Smooth muscle cell (in vitro differentiated cells): ENCODE measurements at regions not wholly inside any gene's neighbourhood (a gene's known extent, or its start where the extent isn't known, plus 50 kb on each side); places are given as distances from the start of the nearest gene placed in this dataset.

Experiments used
- DNase-seq: peaks from one replicate; lab custom pipeline; 2025; ENCODE audit not compliant: unreplicated experiment; lab: John Stamatoyannopoulos, UW
- H2AFZ ChIP-seq: fragments of 200-600 bp; sonication (generic); 2 replicates; pipeline ENCODE4 v1.6.0; 2016; ENCODE audit warnings: antibody characterized with exemption, low read depth, mild to moderate bottlenecking
- H3F3A ChIP-seq: fragments of 200-600 bp; sonication (generic); 2 replicates; pipeline ENCODE4 v1.6.0; 2017; ENCODE audit warnings: antibody characterized with exemption, low read depth
- H3K27ac ChIP-seq: fragments of 200-600 bp; sonication (generic); 2 replicates; pipeline ENCODE4 v1.5.1; 2016; ENCODE audit warnings: low read depth, mild to moderate bottlenecking
- H3K27me3 ChIP-seq: fragments of 200-600 bp; sonication (generic); 2 replicates; pipeline ENCODE4 v1.6.1; 2016; ENCODE audit warnings: low read depth, mild to moderate bottlenecking
- H3K36me3 ChIP-seq: fragments of 200-600 bp; sonication (generic); 2 replicates; pipeline ENCODE4 v1.5.1; 2016; ENCODE audit warnings: low read depth
- H3K4me1 ChIP-seq: fragments of 200-600 bp; sonication (generic); 2 replicates; pipeline ENCODE4 v1.5.1; 2016; ENCODE audit warnings: low read depth
- H3K4me2 ChIP-seq: fragments of 200-600 bp; sonication (generic); 2 replicates; pipeline ENCODE4 v1.6.0; 2016; ENCODE audit warnings: mild to moderate bottlenecking
- H3K4me3 ChIP-seq: fragments of 200-600 bp; sonication (generic); 2 replicates; pipeline ENCODE4 v1.5.1; 2016; ENCODE audit warnings: mild to moderate bottlenecking
- H3K79me2 ChIP-seq: fragments of 200-600 bp; sonication (generic); 2 replicates; pipeline ENCODE4 v1.6.0; 2016; ENCODE audit warnings: low read depth, mild to moderate bottlenecking
- H3K9ac ChIP-seq: fragments of 200-600 bp; sonication (generic); 2 replicates; pipeline ENCODE4 v1.6.0; 2016; ENCODE audit warnings: low read depth
- H3K9me3 ChIP-seq: fragments of 200-600 bp; sonication (generic); replicated peaks from 2 replicates; pipeline ENCODE4 v1.5.1; 2016; ENCODE audit warnings: low read depth
- H4K20me1 ChIP-seq: fragments of 200-600 bp; sonication (generic); 2 replicates; pipeline ENCODE4 v1.6.0; 2016; ENCODE audit warnings: low read depth
- CTCF ChIP-seq: fragments of 200-600 bp; sonication (generic); IDR thresholded peaks from 2 replicates; pipeline ENCODE4 v1.5.1; 2017; ENCODE audit warnings: borderline replicate concordance, mild to moderate bottlenecking, antibody characterized with exemption; ENCODE audit not compliant: insufficient read depth, poor library complexity, severe bottlenecking
- WGBS: methylation state at CpG from one replicate; pipeline ENCODE4 v1.1.7; 2016; ENCODE audit warnings: low lambda C conversion rate; 5-methylcytosine and 5-hydroxymethylcytosine counted together

- Histone ChIP-seq H3K79me2 (no peaks in the 10 kb centered on the region), H3K27ac (no peak overlapping the region), H3K4me2 (no peak overlapping the region), H3K4me1 (no peaks in the 10 kb centered on the region), H4K20me1 (no peaks in the 10 kb centered on the region), H3K9ac (no peak overlapping the region), H3K4me3 (no peak overlapping the region), H2AFZ (no peak overlapping the region), H3K9me3 (no peaks in the 10 kb centered on the region), H3F3A (no peaks in the 10 kb centered on the region), H3K36me3 (no peaks in the 10 kb centered on the region), H3K27me3 (no peaks in the 10 kb centered on the region)
- 85% methylated on average over 6 of the region's 6 CpGs for WGBS
- TF ChIP-seq CTCF = no peak
- DNase-seq = no peak
These were observed 173.7 kb upstream of the NFIB start for GRCh38 chr9:14487547-14488185.

DNA sequence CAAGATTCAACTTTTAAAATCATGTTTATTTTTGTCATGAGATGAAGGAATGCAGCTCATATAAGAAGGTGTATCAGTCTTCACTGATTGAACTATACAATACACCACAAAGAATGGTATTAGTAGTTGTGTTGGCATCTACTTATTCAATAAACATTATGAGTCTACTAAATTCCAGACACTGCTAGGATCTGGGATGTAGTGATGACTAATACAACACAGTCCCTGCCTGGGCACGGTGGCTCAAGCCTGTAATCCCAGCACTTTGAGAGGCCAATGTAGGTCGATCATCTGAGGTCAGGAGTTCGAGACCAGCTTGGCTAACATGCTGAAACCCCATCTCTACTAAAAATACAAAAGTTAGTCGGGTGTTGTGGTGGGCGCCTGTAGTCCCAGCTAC is 171.4 kb upstream of the NFIB start:
- WGBS = 74% methylated on average over 5 of the region's 5 CpGs
- DNase-seq = no peak
- H3K4me3 ChIP-seq = no peak overlapping the region
- H4K20me1 ChIP-seq = no peaks in the 10 kb centered on the region
- H3K27me3 ChIP-seq = no peaks in the 10 kb centered on the region
- TF ChIP-seq CTCF = no peak
- H3K36me3 ChIP-seq = no peaks in the 10 kb centered on the region
- no peak overlapping the region for H3K27ac ChIP-seq
- H3K79me2 ChIP-seq = no peaks in the 10 kb centered on the region
- no peaks in the 10 kb centered on the region for H3K9me3 ChIP-seq
- no peaks in the 10 kb centered on the region for H3K4me1 ChIP-seq
- H3K9ac ChIP-seq = no peak overlapping the region
- no peak overlapping the region for H3K4me2 ChIP-seq
- no peaks in the 10 kb centered on the region for H3F3A ChIP-seq
- no peak overlapping the region for H2AFZ ChIP-seq

- Histone ChIP-seq H2AFZ (no peak overlapping the region), H3K4me2 (no peak overlapping the region), H4K20me1 (no peaks in the 10 kb centered on the region), H3K9ac (no peak overlapping the region), H3K4me3 (no peak overlapping the region), H3K36me3 (no peaks in the 10 kb centered on the region), H3F3A (no peaks in the 10 kb centered on the region), H3K4me1 (peaks cover 6% of the 10 kb centered on the region), H3K9me3 (no peaks in the 10 kb centered on the region), H3K79me2 (no peaks in the 10 kb centered on the region), H3K27me3 (no peaks in the 10 kb centered on the region), H3K27ac (no peak overlapping the region)
- 76% methylated on average over 3 of the region's 3 CpGs for WGBS
- no peak for DNase-seq
- no peak for TF ChIP-seq CTCF
These were observed 168.9 kb upstream of the NFIB start for GRCh38 chr9:14482856-14483255.

DNA sequence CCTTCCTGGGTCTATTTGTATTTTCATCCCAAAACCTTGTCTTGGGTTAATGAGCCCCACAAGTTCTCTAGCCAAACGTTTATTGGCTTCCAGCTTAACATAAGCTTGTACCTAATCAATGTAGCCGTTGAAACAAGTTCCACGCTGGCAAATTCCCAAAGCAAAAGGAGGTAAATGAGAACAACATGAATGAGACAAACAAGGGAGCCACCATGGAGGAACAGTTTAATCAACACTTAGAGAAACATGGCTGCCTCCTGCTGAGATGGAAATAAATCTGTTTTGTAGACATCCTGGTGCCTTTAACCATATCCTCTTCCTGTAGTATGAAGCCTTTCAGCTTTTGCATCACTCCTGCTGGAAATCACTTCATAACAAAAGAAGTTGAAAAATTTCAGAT is 166.6 kb upstream of the NFIB start:
- Histone ChIP-seq H3K9ac (no peak overlapping the region), H3K4me1 (peaks cover 6% of the 10 kb centered on the region), H3K36me3 (no peaks in the 10 kb centered on the region), H3K27me3 (no peaks in the 10 kb centered on the region), H2AFZ (no peak overlapping the region), H3F3A (no peaks in the 10 kb centered on the region), H3K27ac (no peak overlapping the region), H4K20me1 (no peaks in the 10 kb centered on the region), H3K4me2 (no peak overlapping the region), H3K9me3 (no peaks in the 10 kb centered on the region), H3K79me2 (no peaks in the 10 kb centered on the region), H3K4me3 (no peak overlapping the region)
- 90% methylated on average over 3 of the region's 3 CpGs for WGBS
- DNase-seq = no peak
- TF ChIP-seq CTCF = no peak
